Body of pancreas (tissue), 4 donors: ENCODE measurements at regions not wholly inside any gene's neighbourhood (a gene's known extent, or its start where the extent isn't known, plus 50 kb on each side); places are given as distances from the start of the nearest gene placed in this dataset.
"Not testable (repeated sequence)": the region's sequence is repeated elsewhere in the genome, so short reads cannot be mapped to it uniquely, and the experiment has no call there.

Experiments used
- ATAC-seq: fragments of 150-250 bp; one replicate; pipeline ENCODE4 v1.9.1; 2016
- DNase-seq, 4 donors: peaks; one replicate each; pipeline ENCODE4 v3.0.0-alpha.2; 2019
- H3K27ac ChIP-seq, 4 donors: fragments of 200-600 bp; sonication (generic); 1 replicate in 3 of 4; 2 replicates in 1 of 4; pipeline versions ENCODE4 v1.5.1 to v1.6.1; 2016 to 2019; ENCODE audit warnings: mild to moderate bottlenecking in 1 of 4, mixed read lengths in 1 of 4, moderate library complexity in 1 of 4
- H3K27me3 ChIP-seq, 2 donors: fragments of 200-600 bp; sonication (generic); one replicate each; pipeline ENCODE4 v1.6.0; 2016; ENCODE audit warnings: mild to moderate bottlenecking in 1 of 2
- H3K36me3 ChIP-seq, 2 donors: fragments of 200-600 bp; sonication (generic); replicated peaks in 1 of 2; 2 replicates each; pipeline ENCODE4 v1.5.1; 2016; ENCODE audit warnings: low read depth in 2 of 2; ENCODE audit not compliant: insufficient read depth in 1 of 2
- H3K4me1 ChIP-seq: fragments of 200-600 bp; sonication (generic); one replicate; pipeline ENCODE4 v1.6.0; 2016
- H3K4me3 ChIP-seq, 2 donors: fragments of 200-600 bp; sonication (generic); 1 replicate in 1 of 2; 2 replicates in 1 of 2; pipeline ENCODE4 v1.5.1; 2016 to 2019
- H3K9me3 ChIP-seq, 3 donors: fragments of 200-600 bp; sonication (generic); 1 replicate in 2 of 3; 2 replicates in 1 of 3; pipeline ENCODE4 v1.5.1; 2016
- CTCF ChIP-seq, 7 experiments: fragments of 450-650 bp in 4 of 7; fragments of 200-600 bp in 3 of 7; sonication (generic) in 3 of 7; IDR thresholded peaks; one replicate each; pipeline ENCODE4 v1.5.1; 2016 to 2019; ENCODE audit warnings: antibody characterized with exemption in 7 of 7
- POLR2A ChIP-seq, 3 donors: fragments of 450-650 bp; IDR thresholded peaks; one replicate each; pipeline ENCODE4 v1.6.1; 2016; ENCODE audit warnings: antibody characterized with exemption in 3 of 3, mild to moderate bottlenecking in 2 of 3
- WGBS, 2 donors: methylation state at CpG; one replicate each; pipeline ENCODE4 v1.1.5; 2017; 5-methylcytosine and 5-hydroxymethylcytosine counted together
- intact Hi-C: fragments of 100-400 bp; cut with DNase I; formaldehyde crosslinking; loops from one replicate; pipeline ENCODE4 v1.15.1; 2023

- intact Hi-C loops = no loop called here
- no peaks in the 10 kb centered on the region for H3K27me3 ChIP-seq
- TF ChIP-seq POLR2A (IDR thresholded peaks at IDR 0.05) (no peak), CTCF (IDR thresholded peaks at IDR 0.05) (no peak)
- H3K4me3 ChIP-seq = no peak overlapping the region
- no peaks in the 10 kb centered on the region for H3K9me3 ChIP-seq
- DNase-seq (no peak), ATAC-seq (no peak)
- WGBS, 2 donors = 38 to 39% methylated on average over 2 of the region's 2 CpGs
- H3K27ac ChIP-seq = no peak overlapping the region
- no peaks in the 10 kb centered on the region for H3K4me1 ChIP-seq
- H3K36me3 ChIP-seq = no peaks in the 10 kb centered on the region
These were observed 245.7 kb downstream of the ADCYAP1 start for GRCh38 chr18:1150344-1150743.

- ATAC-seq, H3K36me3 ChIP-seq, H3K27me3 ChIP-seq, H3K4me1 ChIP-seq, H3K9me3 ChIP-seq, intact Hi-C loops, H3K27ac ChIP-seq, H3K4me3 ChIP-seq, DNase-seq: not testable (repeated sequence)
- 29 to 40% methylated on average over 2 of the region's 2 CpGs for WGBS, 2 donors
These were observed 248.3 kb downstream of the ADCYAP1 start for GRCh38 chr18:1152958-1153357.

GRCh38 chr18:1173593-1173992 lies 268.9 kb downstream of the ADCYAP1 start:
- H3K9me3 ChIP-seq = peaks cover 0 to 8% (median 0%) of the 10 kb centered on the region in 3 donors
- DNase-seq (no peak), ATAC-seq (no peak)
- no peaks in the 10 kb centered on the region for H3K36me3 ChIP-seq
- no peak overlapping the region for H3K4me3 ChIP-seq
- no peak overlapping the region for H3K27ac ChIP-seq
- 66 to 70% methylated on average over 4 of the region's 4 CpGs for WGBS, 2 donors
- H3K27me3 ChIP-seq = no peaks in the 10 kb centered on the region
- TF ChIP-seq POLR2A (IDR thresholded peaks at IDR 0.05) (no peak), CTCF (IDR thresholded peaks at IDR 0.05) (no peak)
- no peaks in the 10 kb centered on the region for H3K4me1 ChIP-seq
- intact Hi-C loops = no loop called here

- TF ChIP-seq CTCF (IDR thresholded peaks at IDR 0.05) = no peak
- TF ChIP-seq POLR2A (IDR thresholded peaks at IDR 0.05) = no peak
- Histone ChIP-seq H3K36me3 (no peaks in the 10 kb centered on the region), H3K9me3 (peaks cover 0 to 8% (median 0%) of the 10 kb centered on the region in 3 donors), H3K27ac (no peak overlapping the region), H3K27me3 (no peaks in the 10 kb centered on the region), H3K4me3 (no peak overlapping the region), H3K4me1 (no peaks in the 10 kb centered on the region)
- ATAC-seq (no peak), DNase-seq (no peak)
- intact Hi-C loops = no loop called here
These were observed 272.6 kb downstream of the ADCYAP1 start for GRCh38 chr18:1177232-1177631.

- Histone ChIP-seq H3K27ac (no peak overlapping the region), H3K9me3 (no peaks in the 10 kb centered on the region), H3K36me3 (no peaks in the 10 kb centered on the region), H3K27me3 (no peaks in the 10 kb centered on the region), H3K4me1 (no peaks in the 10 kb centered on the region), H3K4me3 (no peak overlapping the region)
- TF ChIP-seq POLR2A (IDR thresholded peaks at IDR 0.05) (no peak), CTCF (IDR thresholded peaks at IDR 0.05) (no peak)
- DNase-seq (no peak), ATAC-seq (no peak)
- intact Hi-C loops = no loop called here
- WGBS, 2 donors = 51 to 54% methylated on average over 3 of the region's 3 CpGs
These were observed 286.7 kb downstream of the ADCYAP1 start for GRCh38 chr18:1191341-1191740.
